Neuron (in vitro differentiated cells): ENCODE measurements at regions not wholly inside any gene's neighbourhood (a gene's known extent, or its start where the extent isn't known, plus 50 kb on each side); places are given as distances from the start of the nearest gene placed in this dataset.

ENCODE experiments used
- H2AFZ ChIP-seq: one replicate; pipeline ENCODE4 v1.6.1; 2013; ENCODE audit warnings: low read depth, mild to moderate bottlenecking, inconsistent platforms, low read length, moderate library complexity
- H3K27me3 ChIP-seq: one replicate; pipeline ENCODE4 v1.6.1; 2013; ENCODE audit warnings: low read length; ENCODE audit not compliant: insufficient read depth
- H3K36me3 ChIP-seq: one replicate; pipeline ENCODE4 v1.6.1; 2013; ENCODE audit warnings: low read length; ENCODE audit not compliant: insufficient read depth
- H3K4me1 ChIP-seq: one replicate; pipeline ENCODE4 v1.6.1; 2013; ENCODE audit warnings: low read length; ENCODE audit not compliant: insufficient read depth
- H3K4me3 ChIP-seq: 2 replicates; pipeline ENCODE4 v1.5.1; 2013; ENCODE audit warnings: mild to moderate bottlenecking, low read length, moderate library complexity
- H3K9me3 ChIP-seq: one replicate; pipeline ENCODE4 v1.6.1; 2013; ENCODE audit warnings: low read length

GRCh38 chr3:30502051-30502741 is 104.2 kb upstream of the TGFBR2 start:
- Histone ChIP-seq H3K36me3 (no peaks in the 10 kb centered on the region), H3K4me3 (no peak overlapping the region), H3K4me1 (no peaks in the 10 kb centered on the region), H3K27me3 (peaks cover 11% of the 10 kb centered on the region), H2AFZ (no peak overlapping the region), H3K9me3 (no peaks in the 10 kb centered on the region)

- H3K36me3 ChIP-seq: no peaks in the 10 kb centered on the region
- no peak overlapping the region for H2AFZ ChIP-seq
- H3K27me3 ChIP-seq: peaks cover 11% of the 10 kb centered on the region
These were observed 103.7 kb upstream of the TGFBR2 start for GRCh38 chr3:30502742-30503073.

DNA sequence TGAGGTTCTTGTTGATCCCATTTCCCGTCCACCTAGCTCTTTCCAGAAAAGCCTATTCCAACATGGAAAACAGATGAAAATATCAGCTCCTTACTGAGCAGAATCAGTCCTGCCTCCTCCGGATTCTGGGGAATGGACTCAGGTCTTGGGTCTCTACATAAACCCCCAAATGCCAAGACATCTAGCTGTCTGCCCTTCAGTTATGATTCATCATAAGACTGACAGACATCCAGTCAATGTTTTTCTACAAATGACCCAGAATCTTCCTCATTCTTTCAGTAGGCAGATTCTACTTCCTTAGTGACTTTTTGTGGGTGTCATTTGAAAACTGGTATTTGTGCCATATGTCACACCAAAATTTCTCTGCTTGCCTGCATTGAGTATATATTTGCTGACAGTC is 103.0 kb upstream of the TGFBR2 start:
- Histone ChIP-seq H3K4me1 (no peaks in the 10 kb centered on the region), H3K9me3 (no peaks in the 10 kb centered on the region), H3K4me3 (no peak overlapping the region), H3K27me3 (peaks cover 5% of the 10 kb centered on the region), H2AFZ (no peak overlapping the region), H3K36me3 (no peaks in the 10 kb centered on the region)

More at GRCh38 chr3:30502742-30503073, 103.7 kb upstream of the TGFBR2 start:
- Histone ChIP-seq H3K9me3 (no peaks in the 10 kb centered on the region), H3K4me3 (no peak overlapping the region), H3K4me1 (no peaks in the 10 kb centered on the region)

DNA sequence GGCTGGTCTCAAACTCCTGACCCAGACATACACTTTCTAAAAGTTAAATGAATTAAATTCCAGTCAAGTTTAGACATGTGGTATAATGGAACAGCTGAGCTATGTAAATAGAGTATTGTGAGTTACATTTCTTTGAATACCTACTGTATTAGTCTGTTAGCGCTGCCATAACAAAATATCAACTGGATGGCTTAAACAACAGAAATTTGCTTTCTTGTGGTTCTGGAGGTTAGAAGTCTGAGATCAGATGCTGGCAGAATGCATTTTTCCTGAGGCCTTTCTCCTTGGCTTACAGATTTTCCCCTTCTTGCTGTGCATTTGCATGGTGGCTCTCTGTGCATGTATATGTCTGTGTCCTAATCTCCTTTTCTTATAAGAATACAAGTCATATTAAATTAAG is 101.5 kb upstream of the TGFBR2 start:
- Histone ChIP-seq H3K9me3 (no peaks in the 10 kb centered on the region), H3K36me3 (no peaks in the 10 kb centered on the region), H3K4me3 (no peak overlapping the region), H2AFZ (no peak overlapping the region), H3K4me1 (no peaks in the 10 kb centered on the region), H3K27me3 (no peaks in the 10 kb centered on the region)

DNA sequence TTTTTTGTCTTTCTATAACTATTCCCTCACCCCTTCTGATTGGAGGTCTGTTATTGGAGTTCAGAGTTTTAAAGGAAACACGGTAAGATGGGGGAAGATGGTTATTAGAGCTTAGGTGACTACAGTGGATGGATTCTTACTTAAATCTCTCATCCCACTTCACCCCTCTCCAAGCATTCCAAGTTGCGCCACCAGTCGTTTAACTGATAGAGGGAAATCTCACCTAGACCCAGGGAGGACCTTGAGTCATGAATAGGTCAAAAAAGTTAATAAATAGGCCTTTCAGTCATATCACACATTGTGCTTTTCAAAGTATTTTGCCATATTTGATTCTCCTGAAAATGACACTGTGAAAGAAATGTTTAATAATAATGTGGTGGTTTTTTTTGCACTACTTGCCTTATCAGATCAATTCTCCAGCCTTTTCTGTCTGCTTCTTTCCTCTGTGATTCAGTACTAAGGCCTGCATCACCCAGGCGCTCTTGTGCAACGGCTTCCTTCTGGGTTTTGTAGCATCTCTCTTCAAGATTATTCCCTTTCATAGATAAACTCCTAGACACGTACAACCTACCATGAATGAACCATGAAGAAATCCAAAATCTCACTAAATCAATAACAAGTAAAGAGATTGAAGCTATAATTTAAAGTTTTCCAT is 100.4 kb upstream of the TGFBR2 start:
- Histone ChIP-seq H2AFZ (no peak overlapping the region), H3K9me3 (no peaks in the 10 kb centered on the region), H3K4me3 (no peak overlapping the region), H3K27me3 (no peaks in the 10 kb centered on the region), H3K4me1 (no peaks in the 10 kb centered on the region), H3K36me3 (no peaks in the 10 kb centered on the region)

DNA sequence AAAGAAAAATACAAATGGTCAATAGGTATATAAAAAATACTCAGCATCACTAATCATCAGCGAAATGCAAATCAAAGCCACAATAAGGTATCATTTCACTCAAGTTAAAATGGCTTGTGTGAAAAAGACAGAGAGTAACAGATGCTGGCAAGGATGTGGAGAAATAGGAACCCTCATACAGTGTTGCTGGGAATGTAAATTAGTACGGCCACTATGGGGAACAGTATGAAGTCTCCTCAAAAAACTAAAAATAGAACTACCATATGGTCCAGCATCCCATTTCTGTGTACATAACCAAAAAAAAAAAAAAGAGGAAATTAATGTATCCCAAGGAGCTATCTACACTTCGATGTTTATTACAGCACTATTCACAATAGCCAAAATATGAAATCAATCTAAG is 98.1 kb upstream of the TGFBR2 start:
- Histone ChIP-seq H3K4me3 (no peak overlapping the region), H2AFZ (no peak overlapping the region), H3K36me3 (no peaks in the 10 kb centered on the region), H3K9me3 (no peaks in the 10 kb centered on the region), H3K4me1 (no peaks in the 10 kb centered on the region), H3K27me3 (no peaks in the 10 kb centered on the region)

- H2AFZ ChIP-seq: no peak overlapping the region
- H3K27me3 ChIP-seq: no peaks in the 10 kb centered on the region
- no peaks in the 10 kb centered on the region for H3K36me3 ChIP-seq
- H3K9me3 ChIP-seq: no peaks in the 10 kb centered on the region
- no peaks in the 10 kb centered on the region for H3K4me1 ChIP-seq
- H3K4me3 ChIP-seq: no peak overlapping the region
These were observed 95.8 kb upstream of the TGFBR2 start for GRCh38 chr3:30510596-30510995.

- Histone ChIP-seq H3K4me3 (no peak overlapping the region), H3K27me3 (no peaks in the 10 kb centered on the region), H3K36me3 (no peaks in the 10 kb centered on the region), H3K4me1 (no peaks in the 10 kb centered on the region), H3K9me3 (no peaks in the 10 kb centered on the region), H2AFZ (no peak overlapping the region)
These were observed 94.7 kb upstream of the TGFBR2 start for GRCh38 chr3:30511524-30512251.

GRCh38 chr3:30512576-30512975 is 93.8 kb upstream of the TGFBR2 start:
- Histone ChIP-seq H3K36me3 (no peaks in the 10 kb centered on the region), H3K4me3 (no peak overlapping the region), H3K27me3 (no peaks in the 10 kb centered on the region), H3K9me3 (no peaks in the 10 kb centered on the region), H3K4me1 (no peaks in the 10 kb centered on the region), H2AFZ (no peak overlapping the region)

GRCh38 chr3:30513374-30514152 is 92.8 kb upstream of the TGFBR2 start:
- Histone ChIP-seq H2AFZ (no peak overlapping the region), H3K9me3 (no peaks in the 10 kb centered on the region), H3K36me3 (no peaks in the 10 kb centered on the region), H3K4me1 (no peaks in the 10 kb centered on the region), H3K4me3 (no peak overlapping the region), H3K27me3 (no peaks in the 10 kb centered on the region)

DNA sequence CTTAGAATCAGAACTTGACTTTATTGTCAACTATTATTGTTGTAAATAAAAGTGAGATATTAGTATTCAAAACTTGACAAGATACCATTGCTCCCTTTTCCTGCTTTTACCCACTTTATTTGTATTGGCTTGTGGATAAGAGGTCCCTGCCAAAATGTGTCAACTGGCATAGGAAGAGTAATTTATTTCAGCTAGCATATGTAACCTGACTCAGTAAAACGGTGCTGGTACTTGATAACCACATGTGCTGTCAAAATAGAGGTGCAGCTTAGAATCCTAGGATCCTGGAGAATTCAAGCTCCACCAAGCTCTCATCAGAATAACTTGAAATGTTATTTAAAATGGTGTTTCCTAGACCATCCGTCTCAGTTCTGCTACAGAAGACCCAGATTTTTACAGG is 90.2 kb upstream of the TGFBR2 start:
- no peaks in the 10 kb centered on the region for H3K36me3 ChIP-seq
- H3K4me3 ChIP-seq: no peak overlapping the region
- H2AFZ ChIP-seq: no peak overlapping the region
- H3K27me3 ChIP-seq: no peaks in the 10 kb centered on the region
- no peaks in the 10 kb centered on the region for H3K9me3 ChIP-seq
- no peaks in the 10 kb centered on the region for H3K4me1 ChIP-seq

DNA sequence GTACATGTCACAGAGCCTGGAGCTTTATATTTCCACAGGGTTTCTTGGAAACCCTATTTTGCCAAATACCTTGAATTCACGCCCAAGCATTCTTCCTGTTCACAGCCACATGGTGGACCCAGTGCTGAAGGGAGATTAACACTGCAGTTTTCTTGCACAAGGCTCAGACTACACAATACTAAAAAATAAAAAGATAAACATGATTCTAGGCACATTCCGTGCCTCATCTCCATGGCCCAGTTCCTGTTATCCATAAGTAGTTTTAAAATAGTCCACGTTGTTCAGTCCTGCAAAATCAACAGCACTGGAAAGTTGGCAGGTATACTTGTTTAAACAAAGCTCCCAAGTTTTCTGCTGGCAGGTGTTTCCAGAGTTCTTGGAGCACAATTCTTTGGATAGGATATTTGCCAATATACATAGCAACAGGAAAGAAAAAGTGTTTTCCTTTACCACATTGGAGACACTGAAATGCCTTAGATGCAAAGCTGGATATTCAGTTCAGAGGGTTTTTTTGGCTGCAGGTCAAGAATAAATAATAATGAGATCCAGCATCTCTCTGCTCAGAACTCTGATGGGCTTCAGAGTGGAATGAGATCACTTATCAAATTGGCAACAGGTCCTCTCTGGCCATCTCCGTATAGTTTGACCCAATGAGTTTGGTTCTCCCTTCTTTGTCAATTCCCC is 88.1 kb upstream of the TGFBR2 start:
- no peaks in the 10 kb centered on the region for H3K4me1 ChIP-seq
- no peaks in the 10 kb centered on the region for H3K36me3 ChIP-seq
- no peak overlapping the region for H3K4me3 ChIP-seq
- H3K27me3 ChIP-seq: no peaks in the 10 kb centered on the region
- H3K9me3 ChIP-seq: no peaks in the 10 kb centered on the region
- H2AFZ ChIP-seq: no peak overlapping the region
